RWPE2 (cell line): ENCODE measurements at regions not wholly inside any gene's neighbourhood (a gene's known extent, or its start where the extent isn't known, plus 50 kb on each side); places are given as distances from the start of the nearest gene placed in this dataset.

ENCODE experiments used
- ATAC-seq: fragments of 200-7000 bp; cut with Tn5 transposase; 3 replicates; pipeline ENCODE4 v1.9.1; 2021; ENCODE audit warnings: low read depth
- DNase-seq: peaks from one replicate; pipeline ENCODE4 v3.0.0-alpha.2; 2020; ENCODE audit warnings: low spot score
- H3K27ac ChIP-seq: fragments of 450-650 bp; 2 replicates; pipeline ENCODE4 v1.5.1; 2017; ENCODE audit warnings: mild to moderate bottlenecking; ENCODE audit not compliant: poor library complexity, severe bottlenecking
- H3K27me3 ChIP-seq: fragments of 250-450 bp; sonication (Bioruptor Pico); 2 replicates; pipeline ENCODE4 v1.5.1; 2021; ENCODE audit warnings: mild to moderate bottlenecking, moderate library complexity; ENCODE audit not compliant: insufficient read depth, poor library complexity, severe bottlenecking
- H3K36me3 ChIP-seq: fragments of 250-450 bp; sonication (Bioruptor Pico); 2 replicates; pipeline ENCODE4 v1.5.1; 2020; ENCODE audit warnings: low read depth, mild to moderate bottlenecking, moderate library complexity
- H3K4me1 ChIP-seq: fragments of 250-450 bp; sonication (Bioruptor Pico); 2 replicates; pipeline ENCODE4 v1.5.1; 2021; ENCODE audit warnings: mild to moderate bottlenecking, moderate library complexity; ENCODE audit not compliant: insufficient read depth, poor library complexity, severe bottlenecking
- H3K4me3 ChIP-seq: fragments of 250-450 bp; sonication (Bioruptor Pico); 2 replicates; pipeline ENCODE4 v1.5.1; 2021; ENCODE audit warnings: mild to moderate bottlenecking, moderate library complexity; ENCODE audit not compliant: severe bottlenecking
- H3K9me3 ChIP-seq: fragments of 250-450 bp; sonication (Bioruptor Pico); 2 replicates; pipeline ENCODE4 v1.5.1; 2021; ENCODE audit warnings: mild to moderate bottlenecking, moderate library complexity; ENCODE audit not compliant: severe bottlenecking
- CTCF ChIP-seq: fragments of 450-650 bp; IDR thresholded peaks from one replicate; pipeline ENCODE4 v1.5.1; 2017; ENCODE audit warnings: mild to moderate bottlenecking, moderate library complexity; ENCODE audit not compliant: poor library complexity, severe bottlenecking

- TF ChIP-seq CTCF, result no peak
- Histone ChIP-seq H3K4me3 (no peak overlapping the region), H3K36me3 (no peaks in the 10 kb centered on the region), H3K4me1 (no peaks in the 10 kb centered on the region), H3K9me3 (no peaks in the 10 kb centered on the region), H3K27me3 (no peaks in the 10 kb centered on the region), H3K27ac (no peak overlapping the region)
- ATAC-seq (no peak), DNase-seq (no peak)
Observed at GRCh38 chr4:120435179-120435578, 368.5 kb upstream of the MAD2L1 start.

- no peak overlapping the region for H3K4me3 ChIP-seq
- ATAC-seq, result no peak
- no peak for TF ChIP-seq CTCF
Observed at GRCh38 chr4:120434756-120435155, 368.1 kb upstream of the MAD2L1 start.

GRCh38 chr4:120432301-120432860 lies 365.7 kb upstream of the MAD2L1 start:
- no peak for DNase-seq
- no peaks in the 10 kb centered on the region for H3K4me1 ChIP-seq
- H3K4me3 ChIP-seq, result no peak overlapping the region
- H3K27ac ChIP-seq, result no peak overlapping the region
- H3K27me3 ChIP-seq, result no peaks in the 10 kb centered on the region
- no peak for TF ChIP-seq CTCF
- no peaks in the 10 kb centered on the region for H3K9me3 ChIP-seq
- no peaks in the 10 kb centered on the region for H3K36me3 ChIP-seq
- ATAC-seq, result no peak

More at GRCh38 chr4:120434756-120435155, 368.1 kb upstream of the MAD2L1 start:
- Histone ChIP-seq H3K9me3 (no peaks in the 10 kb centered on the region), H3K27me3 (no peaks in the 10 kb centered on the region), H3K4me1 (no peaks in the 10 kb centered on the region), H3K36me3 (no peaks in the 10 kb centered on the region), H3K27ac (no peak overlapping the region)
- no peak for DNase-seq

- Histone ChIP-seq H3K4me3 (no peak overlapping the region), H3K27ac (no peak overlapping the region), H3K36me3 (no peaks in the 10 kb centered on the region), H3K9me3 (no peaks in the 10 kb centered on the region), H3K27me3 (no peaks in the 10 kb centered on the region), H3K4me1 (no peaks in the 10 kb centered on the region)
- DNase-seq (no peak), ATAC-seq (no peak)
- no peak for TF ChIP-seq CTCF
Observed at GRCh38 chr4:120431180-120431579, 364.5 kb upstream of the MAD2L1 start.

- Histone ChIP-seq H3K27me3 (no peaks in the 10 kb centered on the region), H3K9me3 (no peaks in the 10 kb centered on the region), H3K36me3 (no peaks in the 10 kb centered on the region), H3K4me3 (no peak overlapping the region), H3K27ac (no peak overlapping the region), H3K4me1 (no peaks in the 10 kb centered on the region)
- ATAC-seq (no peak), DNase-seq (no peak)
- TF ChIP-seq CTCF, result no peak
Observed at GRCh38 chr4:120418146-120418545, 351.5 kb upstream of the MAD2L1 start.
